ENCODE measurements at regions not wholly inside any gene's neighbourhood (a gene's known extent, or its start where the extent isn't known, plus 50 kb on each side); places are given as distances from the start of the nearest gene placed in this dataset.

DNA sequence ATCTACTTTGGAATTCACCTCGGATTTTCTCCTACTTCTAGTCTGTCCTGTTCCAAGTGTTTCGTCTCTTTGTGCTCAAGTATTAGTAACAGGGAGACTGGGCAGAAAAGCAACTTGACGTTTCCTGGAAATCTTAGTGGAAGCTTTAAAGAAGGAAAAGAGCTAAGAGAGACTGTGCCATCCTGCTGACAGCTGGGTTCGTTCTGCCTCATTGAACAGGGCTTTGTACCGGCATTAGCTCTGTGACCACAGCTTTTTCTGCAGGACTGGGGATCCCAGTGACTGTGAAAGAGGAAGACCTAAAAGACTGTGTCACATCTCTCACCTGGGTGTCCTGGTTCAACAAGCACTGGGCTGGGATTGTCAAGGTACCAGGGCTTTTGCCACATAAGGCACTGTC lies 70.8 kb upstream of the CDCA7L start:
- Histone ChIP-seq H2AFZ (ENCODE audit: low read length) (no peak overlapping the region), H3K4me2 (ENCODE audit: low read length) (no peak overlapping the region), H3K36me3 (ENCODE audit: insufficient read depth, low read length) (no peaks in the 10 kb centered on the region), H3K79me2 (ENCODE audit: insufficient read depth, low read depth, low read length) (no peaks in the 10 kb centered on the region), H3K4me3 (ENCODE audit: low read depth, low read length, poor library complexity, severe bottlenecking) (no peak overlapping the region), H3K27ac (ENCODE audit: low read depth, low read length, poor library complexity, severe bottlenecking) (no peak overlapping the region), H3K9me3 (ENCODE audit: low read length) (no peaks in the 10 kb centered on the region), H3K9me2 (ENCODE audit: insufficient read depth, low read length) (no peaks in the 10 kb centered on the region), H4K20me1 (ENCODE audit: insufficient read depth, low read length) (no peaks in the 10 kb centered on the region), H3K4me1 (ENCODE audit: insufficient read depth, low read length, poor library complexity, severe bottlenecking) (no peaks in the 10 kb centered on the region)
- no TSS peak for BruUV-seq (replicated peaks)
- POLR2A ChIA-PET: interaction anchor here (0.8 kb wide), 1 partner anchor 23 kb away, joined by 3 read pairs; no protein-coding TSS in a partner anchor
- intact Hi-C loops (cut with micrococcal nuclease; ENCODE audit: unreplicated experiment): no loop called here
- no peak for TF ChIP-seq EZH2phosphoT487 (IDR thresholded peaks at IDR 0.05; ENCODE audit: borderline replicate concordance, low read depth, low read length)
- TF ChIP-seq, protein P1, sequence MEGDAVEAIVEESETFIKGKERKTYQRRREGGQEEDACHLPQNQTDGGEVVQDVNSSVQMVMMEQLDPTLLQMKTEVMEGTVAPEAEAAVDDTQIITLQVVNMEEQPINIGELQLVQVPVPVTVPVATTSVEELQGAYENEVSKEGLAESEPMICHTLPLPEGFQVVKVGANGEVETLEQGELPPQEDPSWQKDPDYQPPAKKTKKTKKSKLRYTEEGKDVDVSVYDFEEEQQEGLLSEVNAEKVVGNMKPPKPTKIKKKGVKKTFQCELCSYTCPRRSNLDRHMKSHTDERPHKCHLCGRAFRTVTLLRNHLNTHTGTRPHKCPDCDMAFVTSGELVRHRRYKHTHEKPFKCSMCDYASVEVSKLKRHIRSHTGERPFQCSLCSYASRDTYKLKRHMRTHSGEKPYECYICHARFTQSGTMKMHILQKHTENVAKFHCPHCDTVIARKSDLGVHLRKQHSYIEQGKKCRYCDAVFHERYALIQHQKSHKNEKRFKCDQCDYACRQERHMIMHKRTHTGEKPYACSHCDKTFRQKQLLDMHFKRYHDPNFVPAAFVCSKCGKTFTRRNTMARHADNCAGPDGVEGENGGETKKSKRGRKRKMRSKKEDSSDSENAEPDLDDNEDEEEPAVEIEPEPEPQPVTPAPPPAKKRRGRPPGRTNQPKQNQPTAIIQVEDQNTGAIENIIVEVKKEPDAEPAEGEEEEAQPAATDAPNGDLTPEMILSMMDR (conservative IDR thresholded peaks at IDR 0.05; ENCODE audit: low read length): no peak
- DNase-seq (ENCODE audit: low spot score): peak; percentile 12
- CTCF ChIA-PET (ENCODE audit: unreplicated experiment): no interaction called here

DNA sequence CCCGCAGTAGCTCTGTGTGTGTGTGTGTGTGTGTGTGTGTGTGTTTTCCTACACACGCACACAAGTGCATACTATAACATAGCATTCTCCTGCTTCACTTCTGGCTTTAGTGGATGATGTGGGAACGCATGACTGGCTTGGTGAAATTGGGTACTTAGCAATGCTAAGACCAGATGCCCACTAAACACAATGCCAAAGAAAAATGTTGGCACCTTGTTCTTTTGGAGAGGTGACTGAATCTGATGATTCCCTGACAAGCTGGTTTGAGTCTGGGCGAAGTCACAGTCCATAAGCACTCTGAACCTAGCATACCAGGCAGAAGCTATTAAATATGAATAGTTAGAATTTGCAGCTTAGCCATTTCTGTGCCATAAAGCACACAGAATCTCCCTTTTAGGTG lies 68.0 kb upstream of the CDCA7L start:
- H3K4me3 ChIP-seq (ENCODE audit: low read depth, low read length, poor library complexity, severe bottlenecking): no peak overlapping the region
- no peak for DNase-seq (ENCODE audit: low spot score)
- H3K4me2 ChIP-seq (ENCODE audit: low read length): no peak overlapping the region
- H3K4me1 ChIP-seq (ENCODE audit: insufficient read depth, low read length, poor library complexity, severe bottlenecking): no peaks in the 10 kb centered on the region
- no peak overlapping the region for H3K27ac ChIP-seq (ENCODE audit: low read depth, low read length, poor library complexity, severe bottlenecking)
- H3K9me2 ChIP-seq (ENCODE audit: insufficient read depth, low read length): no peaks in the 10 kb centered on the region
- no peaks in the 10 kb centered on the region for H3K79me2 ChIP-seq (ENCODE audit: insufficient read depth, low read depth, low read length)
- H3K9me3 ChIP-seq (ENCODE audit: low read length): no peaks in the 10 kb centered on the region
- no peak for TF ChIP-seq EZH2phosphoT487 (IDR thresholded peaks at IDR 0.05; ENCODE audit: borderline replicate concordance, low read depth, low read length)
- TF ChIP-seq, protein P1 (conservative IDR thresholded peaks at IDR 0.05; ENCODE audit: low read length): no peak
- ChIA-PET POLR2A (interaction anchor here (0.7 kb wide), 1 partner anchor 102 kb away, joined by 3 read pairs; no protein-coding TSS in a partner anchor), CTCF (ENCODE audit: unreplicated experiment) (no interaction called here)
- H3K36me3 ChIP-seq (ENCODE audit: insufficient read depth, low read length): no peaks in the 10 kb centered on the region
- H4K20me1 ChIP-seq (ENCODE audit: insufficient read depth, low read length): no peaks in the 10 kb centered on the region
- no TSS peak for BruUV-seq (replicated peaks)
- intact Hi-C loops (cut with micrococcal nuclease; ENCODE audit: unreplicated experiment): no loop called here
- H2AFZ ChIP-seq (ENCODE audit: low read length): no peak overlapping the region

DNA sequence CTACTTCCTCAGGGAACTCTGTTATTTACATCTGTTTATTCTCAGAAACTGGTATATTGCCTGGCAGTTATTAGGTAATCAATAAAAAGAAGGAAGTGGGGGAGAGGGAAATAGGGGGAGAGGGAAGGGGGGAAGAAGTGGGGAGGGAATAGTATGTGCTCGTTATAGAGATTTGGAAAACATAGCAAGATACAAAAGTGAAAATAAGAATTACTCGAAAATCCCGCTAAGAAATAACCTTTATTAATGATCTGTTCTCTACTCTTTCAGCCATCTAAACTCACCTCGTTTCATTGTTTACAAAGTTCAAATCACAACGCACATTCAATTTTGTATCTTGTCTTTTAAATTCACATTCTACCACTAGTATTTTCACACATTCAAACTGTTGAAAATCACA lies 63.0 kb upstream of the CDCA7L start:
- Histone ChIP-seq H3K9me3 (ENCODE audit: low read length) (no peaks in the 10 kb centered on the region), H3K9me2 (ENCODE audit: insufficient read depth, low read length) (no peaks in the 10 kb centered on the region), H3K4me3 (ENCODE audit: low read depth, low read length, poor library complexity, severe bottlenecking) (no peak overlapping the region), H3K36me3 (ENCODE audit: insufficient read depth, low read length) (no peaks in the 10 kb centered on the region), H2AFZ (ENCODE audit: low read length) (no peak overlapping the region), H3K79me2 (ENCODE audit: insufficient read depth, low read depth, low read length) (no peaks in the 10 kb centered on the region), H3K4me2 (ENCODE audit: low read length) (no peak overlapping the region), H3K4me1 (ENCODE audit: insufficient read depth, low read length, poor library complexity, severe bottlenecking) (no peaks in the 10 kb centered on the region), H3K27ac (ENCODE audit: low read depth, low read length, poor library complexity, severe bottlenecking) (no peak overlapping the region), H4K20me1 (ENCODE audit: insufficient read depth, low read length) (no peaks in the 10 kb centered on the region)
- intact Hi-C loops (cut with micrococcal nuclease; ENCODE audit: unreplicated experiment): no loop called here
- DNase-seq (ENCODE audit: low spot score): no peak
- TF ChIP-seq EZH2phosphoT487 (IDR thresholded peaks at IDR 0.05; ENCODE audit: borderline replicate concordance, low read depth, low read length): no peak
- TF ChIP-seq, protein P1 (conservative IDR thresholded peaks at IDR 0.05; ENCODE audit: low read length): no peak
- BruUV-seq (replicated peaks): no TSS peak
- CTCF ChIA-PET (ENCODE audit: unreplicated experiment): no interaction called here
- POLR2A ChIA-PET: no interaction called here
